ENCODE measurements at regions not wholly inside any gene's neighbourhood (a gene's known extent, or its start where the extent isn't known, plus 50 kb on each side); places are given as distances from the start of the nearest gene placed in this dataset.
"Not testable (repeated sequence)": the region's sequence is repeated elsewhere in the genome, so short reads cannot be mapped to it uniquely, and the experiment has no call there.

DNA sequence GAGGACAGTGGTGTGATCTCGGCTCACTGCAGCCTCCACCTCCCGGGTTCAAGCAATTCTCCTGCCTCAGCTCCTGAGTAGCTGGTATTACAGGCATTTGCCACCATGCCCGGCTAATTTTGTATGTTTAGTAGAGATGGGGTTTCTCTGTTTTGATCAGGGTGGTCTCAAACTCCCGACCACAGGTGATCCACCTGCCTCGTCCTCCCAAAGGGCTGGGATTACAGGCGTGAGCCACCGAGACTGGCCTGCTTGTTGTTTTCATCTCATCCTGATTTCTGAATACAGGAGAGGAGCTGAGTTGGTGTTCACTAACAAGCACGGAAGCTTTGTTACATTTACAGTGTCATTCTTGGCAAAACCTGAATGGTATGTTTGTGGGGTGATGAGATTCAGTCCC lies 1744.1 kb upstream of the TPTE start:
- not testable (repeated sequence) for TF ChIP-seq ZNF720 (CRISPR knock-in tag; IDR thresholded peaks at IDR 0.05); ZNF746 (CRISPR knock-in tag; IDR thresholded peaks at IDR 0.05); ZKSCAN5 (CRISPR knock-in tag; IDR thresholded peaks at IDR 0.05); ATF3 (CRISPR knock-in tag; IDR thresholded peaks at IDR 0.05); BCL6 (CRISPR knock-in tag; IDR thresholded peaks at IDR 0.05); SP1 (IDR thresholded peaks at IDR 0.05); SP1 (CRISPR knock-in tag; IDR thresholded peaks at IDR 0.05); EZH2 (conservative IDR thresholded peaks at IDR 0.05; ENCODE audit: low read depth, low read length); SRF (IDR thresholded peaks at IDR 0.05; ENCODE audit: low read depth, low read length); CTCF (CRISPR knock-in tag; IDR thresholded peaks at IDR 0.05); IRF9 (CRISPR knock-in tag; IDR thresholded peaks at IDR 0.05; ENCODE audit: borderline replicate concordance); THAP8 (CRISPR knock-in tag; IDR thresholded peaks at IDR 0.05; ENCODE audit: borderline replicate concordance); SIN3A (IDR thresholded peaks at IDR 0.05; ENCODE audit: borderline replicate concordance, low read depth, low read length)

Data from HepG2 (cell line).